MG63 (cell line): ENCODE measurements at regions not wholly inside any gene's neighbourhood (a gene's known extent, or its start where the extent isn't known, plus 50 kb on each side); places are given as distances from the start of the nearest gene placed in this dataset.

Experiments
- DNase-seq: peaks from one replicate; pipeline ENCODE4 v3.0.0-alpha.2; 2020
- H3K27me3 ChIP-seq: fragments of 250-450 bp; sonication (Bioruptor Pico); 2 replicates; pipeline ENCODE4 v1.5.1; 2020; ENCODE audit warnings: mild to moderate bottlenecking, moderate library complexity
- H3K36me3 ChIP-seq: fragments of 250-450 bp; sonication (Bioruptor Pico); 2 replicates; pipeline ENCODE4 v1.5.1; 2020; ENCODE audit warnings: mild to moderate bottlenecking, moderate library complexity
- H3K4me3 ChIP-seq: fragments of 250-450 bp; sonication (Bioruptor Pico); 2 replicates; pipeline ENCODE4 v1.5.1; 2020; ENCODE audit warnings: mild to moderate bottlenecking, moderate library complexity
- H3K9me3 ChIP-seq: fragments of 250-450 bp; sonication (Bioruptor Pico); 2 replicates; pipeline ENCODE4 v1.5.1; 2020; ENCODE audit warnings: mild to moderate bottlenecking, moderate library complexity

- no peak for DNase-seq
- no peaks in the 10 kb centered on the region for H3K36me3 ChIP-seq
- H3K9me3 ChIP-seq, result no peaks in the 10 kb centered on the region
- no peaks in the 10 kb centered on the region for H3K27me3 ChIP-seq
- H3K4me3 ChIP-seq, result no peak overlapping the region
Observed at GRCh38 chr11:45535033-45535432, 130.4 kb downstream of the CHST1 start.

GRCh38 chr11:45534132-45534531, 131.3 kb downstream of the CHST1 start:
- Histone ChIP-seq H3K4me3 (no peak overlapping the region), H3K36me3 (no peaks in the 10 kb centered on the region), H3K9me3 (no peaks in the 10 kb centered on the region), H3K27me3 (no peaks in the 10 kb centered on the region)
- no peak for DNase-seq

GRCh38 chr11:45532546-45532945, 132.9 kb downstream of the CHST1 start:
- no peaks in the 10 kb centered on the region for H3K9me3 ChIP-seq
- DNase-seq, result no peak
- H3K4me3 ChIP-seq, result no peak overlapping the region
- no peaks in the 10 kb centered on the region for H3K36me3 ChIP-seq
- no peaks in the 10 kb centered on the region for H3K27me3 ChIP-seq

- no peaks in the 10 kb centered on the region for H3K36me3 ChIP-seq
- no peaks in the 10 kb centered on the region for H3K9me3 ChIP-seq
- no peaks in the 10 kb centered on the region for H3K27me3 ChIP-seq
- DNase-seq, result no peak
- no peak overlapping the region for H3K4me3 ChIP-seq
Observed at GRCh38 chr11:45530776-45531175, 134.6 kb downstream of the CHST1 start.

- Histone ChIP-seq H3K9me3 (no peaks in the 10 kb centered on the region), H3K4me3 (no peak overlapping the region), H3K36me3 (no peaks in the 10 kb centered on the region), H3K27me3 (no peaks in the 10 kb centered on the region)
- no peak for DNase-seq
Observed at GRCh38 chr11:45530111-45530510, 135.3 kb downstream of the CHST1 start.

- DNase-seq, result no peak
- no peaks in the 10 kb centered on the region for H3K27me3 ChIP-seq
- no peaks in the 10 kb centered on the region for H3K36me3 ChIP-seq
- no peak overlapping the region for H3K4me3 ChIP-seq
- H3K9me3 ChIP-seq, result no peaks in the 10 kb centered on the region
Observed at GRCh38 chr11:45528435-45528834, 137.0 kb downstream of the CHST1 start.

- no peaks in the 10 kb centered on the region for H3K27me3 ChIP-seq
- H3K4me3 ChIP-seq, result no peak overlapping the region
- no peaks in the 10 kb centered on the region for H3K9me3 ChIP-seq
- no peak for DNase-seq
- H3K36me3 ChIP-seq, result no peaks in the 10 kb centered on the region
Observed at GRCh38 chr11:45527898-45528297, 137.5 kb downstream of the CHST1 start.

GRCh38 chr11:45525393-45525792, 140.0 kb downstream of the CHST1 start:
- no peaks in the 10 kb centered on the region for H3K36me3 ChIP-seq
- DNase-seq, result no peak
- H3K9me3 ChIP-seq, result no peaks in the 10 kb centered on the region
- H3K4me3 ChIP-seq, result no peak overlapping the region
- H3K27me3 ChIP-seq, result no peaks in the 10 kb centered on the region

GRCh38 chr11:45523760-45524159, 141.7 kb downstream of the CHST1 start:
- Histone ChIP-seq H3K36me3 (no peaks in the 10 kb centered on the region), H3K4me3 (no peak overlapping the region), H3K9me3 (no peaks in the 10 kb centered on the region), H3K27me3 (no peaks in the 10 kb centered on the region)
- DNase-seq, result no peak

GRCh38 chr11:45518833-45519535, 146.4 kb downstream of the CHST1 start:
- H3K9me3 ChIP-seq, result no peaks in the 10 kb centered on the region
- no peaks in the 10 kb centered on the region for H3K36me3 ChIP-seq
- no peak overlapping the region for H3K4me3 ChIP-seq
- no peaks in the 10 kb centered on the region for H3K27me3 ChIP-seq
- DNase-seq, result no peak

- DNase-seq, result no peak
- no peaks in the 10 kb centered on the region for H3K9me3 ChIP-seq
- H3K27me3 ChIP-seq, result no peaks in the 10 kb centered on the region
Observed at GRCh38 chr11:45518141-45518832, 147.1 kb downstream of the CHST1 start.

GRCh38 chr11:45517171-45517770, 148.2 kb downstream of the CHST1 start:
- Histone ChIP-seq H3K4me3 (no peak overlapping the region), H3K36me3 (no peaks in the 10 kb centered on the region), H3K27me3 (no peaks in the 10 kb centered on the region), H3K9me3 (no peaks in the 10 kb centered on the region)
- no peak for DNase-seq

More at GRCh38 chr11:45518141-45518832, 147.1 kb downstream of the CHST1 start:
- H3K36me3 ChIP-seq, result no peaks in the 10 kb centered on the region
- H3K4me3 ChIP-seq, result no peak overlapping the region

- Histone ChIP-seq H3K4me3 (no peak overlapping the region), H3K9me3 (no peaks in the 10 kb centered on the region), H3K27me3 (no peaks in the 10 kb centered on the region), H3K36me3 (no peaks in the 10 kb centered on the region)
- DNase-seq, result no peak
Observed at GRCh38 chr11:45513821-45514340, 151.5 kb downstream of the CHST1 start.

- no peak for DNase-seq
- H3K27me3 ChIP-seq, result no peaks in the 10 kb centered on the region
- H3K9me3 ChIP-seq, result no peaks in the 10 kb centered on the region
- H3K36me3 ChIP-seq, result no peaks in the 10 kb centered on the region
- H3K4me3 ChIP-seq, result no peak overlapping the region
Observed at GRCh38 chr11:45512471-45513148, 152.8 kb downstream of the CHST1 start.

GRCh38 chr11:45511566-45511965, 153.9 kb downstream of the CHST1 start:
- H3K27me3 ChIP-seq, result no peaks in the 10 kb centered on the region
- DNase-seq, result no peak
- no peak overlapping the region for H3K4me3 ChIP-seq
- no peaks in the 10 kb centered on the region for H3K36me3 ChIP-seq
- H3K9me3 ChIP-seq, result no peaks in the 10 kb centered on the region

- no peaks in the 10 kb centered on the region for H3K36me3 ChIP-seq
- H3K9me3 ChIP-seq, result no peaks in the 10 kb centered on the region; the same call in 1 of the 2 replicates
- H3K4me3 ChIP-seq, result no peak overlapping the region
- H3K27me3 ChIP-seq, result no peaks in the 10 kb centered on the region
- no peak for DNase-seq
Observed at GRCh38 chr11:45507916-45508315, 157.5 kb downstream of the CHST1 start.

- H3K9me3 ChIP-seq, result no peaks in the 10 kb centered on the region; the same call in 1 of the 2 replicates
- no peaks in the 10 kb centered on the region for H3K36me3 ChIP-seq
- no peak overlapping the region for H3K4me3 ChIP-seq
- DNase-seq, result no peak
- H3K27me3 ChIP-seq, result no peaks in the 10 kb centered on the region
Observed at GRCh38 chr11:45503311-45503710, 162.1 kb downstream of the CHST1 start.
